ENCODE measurements at regions not wholly inside any gene's neighbourhood (a gene's known extent, or its start where the extent isn't known, plus 50 kb on each side); places are given as distances from the start of the nearest gene placed in this dataset.

DNA sequence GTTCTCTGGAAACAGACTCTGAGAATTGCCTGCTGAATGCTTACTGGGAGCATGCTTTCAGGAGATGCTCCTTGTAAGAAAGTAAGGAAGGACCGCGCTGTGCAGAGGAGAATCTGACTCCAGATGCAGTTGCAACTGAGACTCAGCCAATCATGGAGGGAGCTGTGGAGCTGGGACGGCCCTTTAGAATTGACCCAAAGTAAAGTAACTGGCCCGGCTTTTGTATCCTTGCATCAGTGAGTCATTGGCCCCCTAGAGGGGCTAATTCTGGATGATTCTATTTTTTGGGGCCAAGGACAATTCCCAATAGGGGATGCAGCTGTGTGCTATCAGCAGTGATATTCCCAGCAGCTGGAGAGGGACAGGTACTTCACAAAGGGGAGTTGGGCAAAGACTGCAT, 170.4 kb downstream of the PTEN start:
- TF ChIP-seq CTCF (IDR thresholded peaks at IDR 0.05; ENCODE audit: low read depth, low read length) = no peak
- TF ChIP-seq POLR2A (IDR thresholded peaks at IDR 0.05; ENCODE audit: extremely low read depth, insufficient read length) = no peak

Data from NB4 (cell line).